ENCODE measurements at regions not wholly inside any gene's neighbourhood (a gene's known extent, or its start where the extent isn't known, plus 50 kb on each side); places are given as distances from the start of the nearest gene placed in this dataset.

- no peak overlapping the region for H3K27ac ChIP-seq
- H3K9me2 ChIP-seq (ENCODE audit: insufficient read depth): no peaks in the 10 kb centered on the region
- H3K79me2 ChIP-seq (ENCODE audit: insufficient read depth): no peaks in the 10 kb centered on the region
- no peaks in the 10 kb centered on the region for H4K20me1 ChIP-seq (ENCODE audit: insufficient read depth)
- no peaks in the 10 kb centered on the region for H3F3A ChIP-seq (ENCODE audit: insufficient read depth)
- H3K27me3 ChIP-seq (replicated peaks; ENCODE audit: insufficient read depth): 0 out of 2 replicates have a peak, but pooled peaks cover 11% of the 10 kb centered on the region
- in situ Hi-C loops (cut with MboI): loop anchor here (25.0 kb wide), 2 partner anchors 306 to 756 kb away; no protein-coding TSS in a partner anchor
- H3K4me3 ChIP-seq: no peak overlapping the region
- no peak overlapping the region for H3K9ac ChIP-seq
- H2AFZ ChIP-seq: no peak overlapping the region
- H3K4me1 ChIP-seq (ENCODE audit: insufficient read depth): no peaks in the 10 kb centered on the region
- no peaks in the 10 kb centered on the region for H3K36me3 ChIP-seq (ENCODE audit: low read depth)
- no peak for TF ChIP-seq EZH2phosphoT487 (IDR thresholded peaks at IDR 0.05; ENCODE audit: insufficient read depth, low read depth)
- TF ChIP-seq EZH2 (IDR thresholded peaks at IDR 0.05; ENCODE audit: insufficient read depth, poor library complexity, severe bottlenecking): no peak
- no peaks in the 10 kb centered on the region for H3K9me3 ChIP-seq (ENCODE audit: low read depth)
- WGBS, 2 experiments (ENCODE audit: low coverage in 1 of 2, low lambda C conversion rate in 2 of 2, missing lambda C conversion rate in 2 of 2): 57 to 61% methylated on average over 3 of the region's 3 CpGs
- no peak overlapping the region for H3K4me2 ChIP-seq (ENCODE audit: unreplicated experiment)
- DNase-seq: no peak
Observed at GRCh38 chr4:52231526-52231925, 180.4 kb downstream of the SPATA18 start.

- Histone ChIP-seq H3K9me2 (ENCODE audit: insufficient read depth) (no peaks in the 10 kb centered on the region), H3K4me1 (ENCODE audit: insufficient read depth) (no peaks in the 10 kb centered on the region), H2AFZ (no peak overlapping the region), H3K27me3 (replicated peaks; ENCODE audit: insufficient read depth) (0 out of 2 replicates have a peak, but pooled peaks cover 11% of the 10 kb centered on the region), H3K27ac (no peak overlapping the region), H4K20me1 (ENCODE audit: insufficient read depth) (no peaks in the 10 kb centered on the region), H3K9ac (no peak overlapping the region), H3K79me2 (ENCODE audit: insufficient read depth) (no peaks in the 10 kb centered on the region), H3K4me2 (ENCODE audit: unreplicated experiment) (no peak overlapping the region), H3K4me3 (no peak overlapping the region), H3F3A (ENCODE audit: insufficient read depth) (no peaks in the 10 kb centered on the region), H3K36me3 (ENCODE audit: low read depth) (no peaks in the 10 kb centered on the region), H3K9me3 (ENCODE audit: low read depth) (no peaks in the 10 kb centered on the region)
- DNase-seq: peak; percentile 55
- in situ Hi-C loops (cut with MboI): loop anchor here (25.0 kb wide), 2 partner anchors 302 to 752 kb away; no protein-coding TSS in a partner anchor
- WGBS, 2 experiments (ENCODE audit: low coverage in 1 of 2, low lambda C conversion rate in 2 of 2, missing lambda C conversion rate in 2 of 2): 3 to 5% methylated on average over 6 of the region's 6 CpGs
- no peak for TF ChIP-seq EZH2phosphoT487 (IDR thresholded peaks at IDR 0.05; ENCODE audit: insufficient read depth, low read depth)
- no peak for TF ChIP-seq EZH2 (IDR thresholded peaks at IDR 0.05; ENCODE audit: insufficient read depth, poor library complexity, severe bottlenecking)
Observed at GRCh38 chr4:52234561-52235440, 183.7 kb downstream of the SPATA18 start.

GRCh38 chr4:52235552-52236201 lies 184.6 kb downstream of the SPATA18 start:
- 0 out of 2 replicates have a peak, but pooled peaks cover 11% of the 10 kb centered on the region for H3K27me3 ChIP-seq (replicated peaks; ENCODE audit: insufficient read depth)
- no peak overlapping the region for H3K4me3 ChIP-seq
- H4K20me1 ChIP-seq (ENCODE audit: insufficient read depth): no peaks in the 10 kb centered on the region
- no peaks in the 10 kb centered on the region for H3K9me3 ChIP-seq (ENCODE audit: low read depth)
- no peak overlapping the region for H2AFZ ChIP-seq
- 58 to 60% methylated on average over 2 of the region's 2 CpGs for WGBS, 2 experiments (ENCODE audit: low coverage in 1 of 2, low lambda C conversion rate in 2 of 2, missing lambda C conversion rate in 2 of 2)
- H3K4me1 ChIP-seq (ENCODE audit: insufficient read depth): no peaks in the 10 kb centered on the region
- no peaks in the 10 kb centered on the region for H3K79me2 ChIP-seq (ENCODE audit: insufficient read depth)
- H3K27ac ChIP-seq: no peak overlapping the region
- no peak for DNase-seq
- H3K36me3 ChIP-seq (ENCODE audit: low read depth): no peaks in the 10 kb centered on the region
- no peaks in the 10 kb centered on the region for H3K9me2 ChIP-seq (ENCODE audit: insufficient read depth)
- TF ChIP-seq EZH2 (IDR thresholded peaks at IDR 0.05; ENCODE audit: insufficient read depth, poor library complexity, severe bottlenecking) (no peak), EZH2phosphoT487 (IDR thresholded peaks at IDR 0.05; ENCODE audit: insufficient read depth, low read depth) (no peak)
- H3F3A ChIP-seq (ENCODE audit: insufficient read depth): no peaks in the 10 kb centered on the region
- no peak overlapping the region for H3K9ac ChIP-seq
- no peak overlapping the region for H3K4me2 ChIP-seq (ENCODE audit: unreplicated experiment)
- in situ Hi-C loops (cut with MboI): loop anchor here (25.0 kb wide), 2 partner anchors 302 to 752 kb away; no protein-coding TSS in a partner anchor

- TF ChIP-seq EZH2 (IDR thresholded peaks at IDR 0.05; ENCODE audit: insufficient read depth, poor library complexity, severe bottlenecking) (no peak), EZH2phosphoT487 (IDR thresholded peaks at IDR 0.05; ENCODE audit: insufficient read depth, low read depth) (no peak)
- DNase-seq: no peak
- Histone ChIP-seq H3K9ac (no peak overlapping the region), H3K4me3 (no peak overlapping the region), H4K20me1 (ENCODE audit: insufficient read depth) (no peaks in the 10 kb centered on the region), H3K27ac (no peak overlapping the region), H2AFZ (no peak overlapping the region), H3K4me2 (ENCODE audit: unreplicated experiment) (no peak overlapping the region), H3K9me2 (ENCODE audit: insufficient read depth) (no peaks in the 10 kb centered on the region), H3K27me3 (replicated peaks; ENCODE audit: insufficient read depth) (no peaks in the 10 kb centered on the region), H3K79me2 (ENCODE audit: insufficient read depth) (no peaks in the 10 kb centered on the region), H3K9me3 (ENCODE audit: low read depth) (no peaks in the 10 kb centered on the region), H3F3A (ENCODE audit: insufficient read depth) (no peaks in the 10 kb centered on the region), H3K4me1 (ENCODE audit: insufficient read depth) (no peaks in the 10 kb centered on the region), H3K36me3 (ENCODE audit: low read depth) (no peaks in the 10 kb centered on the region)
- in situ Hi-C loops (cut with MboI): loop anchor here (25.0 kb wide), 2 partner anchors 295 to 745 kb away; no protein-coding TSS in a partner anchor
Observed at GRCh38 chr4:52241916-52242315, 190.8 kb downstream of the SPATA18 start.

All from GM23248 (cell line).